Fibroblast of lung (primary cell): ENCODE measurements at regions not wholly inside any gene's neighbourhood (a gene's known extent, or its start where the extent isn't known, plus 50 kb on each side); places are given as distances from the start of the nearest gene placed in this dataset.

Experiments used
- DNase-seq, 2 donors: peaks; one replicate each; pipeline versions ENCODE4 v3.0.0 to v3.0.0-alpha.2; 2010; ENCODE audit warnings: low read depth in 2 of 2
- H2AFZ ChIP-seq: 2 replicates; pipeline ENCODE4 v1.5.1; 2012; ENCODE audit warnings: low read length, control low read depth, inconsistent platforms
- H3K27ac ChIP-seq: 2 replicates; pipeline ENCODE4 v1.5.1; 2011; ENCODE audit warnings: low read length, control low read depth; ENCODE audit not compliant: insufficient read depth
- H3K27me3 ChIP-seq: 2 replicates; pipeline ENCODE4 v1.5.1; 2011; ENCODE audit warnings: mild to moderate bottlenecking, low read length; ENCODE audit not compliant: control insufficient read depth, insufficient read depth
- H3K36me3 ChIP-seq: 2 replicates; pipeline ENCODE4 v1.5.1; 2011; ENCODE audit warnings: low read length; ENCODE audit not compliant: control insufficient read depth, insufficient read depth
- H3K4me1 ChIP-seq: 2 replicates; pipeline ENCODE4 v1.5.1; 2011; ENCODE audit warnings: low read length; ENCODE audit not compliant: control insufficient read depth, insufficient read depth; ENCODE audit errors: extremely low read depth
- H3K4me2 ChIP-seq: 2 replicates; pipeline ENCODE4 v1.5.1; 2011; ENCODE audit warnings: low read length, control low read depth; ENCODE audit not compliant: insufficient read depth; ENCODE audit errors: extremely low read depth
- H3K4me3 ChIP-seq, 4 experiments: fragments of 200-600 bp in 1 of 4; sonication (generic) in 1 of 4; replicated peaks in 1 of 4; 2 replicates each; pipeline ENCODE4 v1.5.1; 2011 to 2016; ENCODE audit warnings: low read length in 4 of 4, low read depth in 3 of 4, mild to moderate bottlenecking in 3 of 4, control low read depth in 2 of 4, inconsistent platforms in 1 of 4, mixed read lengths in 1 of 4; ENCODE audit not compliant: insufficient read depth in 1 of 4; ENCODE audit errors: control extremely low read depth in 1 of 4
- H3K79me2 ChIP-seq: 2 replicates; pipeline ENCODE4 v1.5.1; 2012; ENCODE audit warnings: mild to moderate bottlenecking, low read length, inconsistent platforms; ENCODE audit not compliant: control insufficient read depth, insufficient read depth
- H3K9ac ChIP-seq: 2 replicates; pipeline ENCODE4 v1.5.1; 2011; ENCODE audit warnings: mild to moderate bottlenecking, low read length, control low read depth; ENCODE audit not compliant: insufficient read depth
- H3K9me3 ChIP-seq: 2 replicates; pipeline ENCODE4 v1.5.1; 2012; ENCODE audit warnings: low read depth, low read length; ENCODE audit not compliant: control insufficient read depth, insufficient read depth
- H4K20me1 ChIP-seq: 2 replicates; pipeline ENCODE4 v1.5.1; 2011; ENCODE audit warnings: low read length; ENCODE audit not compliant: control insufficient read depth, insufficient read depth; ENCODE audit errors: extremely low read depth
- EZH2 ChIP-seq: IDR thresholded peaks from 2 replicates; pipeline ENCODE4 v1.5.1; 2012; ENCODE audit warnings: low read length, control low read depth, mild to moderate bottlenecking; ENCODE audit errors: missing control alignments
- TF ChIP-seq, protein P1 (sequence below), 2 donors: IDR thresholded peaks in 1 of 2; conservative IDR thresholded peaks in 1 of 2; 1 replicate in 1 of 2; 2 replicates in 1 of 2; pipeline ENCODE4 v1.5.1; 2011 to 2012; ENCODE audit warnings: low read length in 2 of 2, control low read depth in 1 of 2, inconsistent platforms in 1 of 2, low read depth in 1 of 2, mild to moderate bottlenecking in 1 of 2

DNA sequence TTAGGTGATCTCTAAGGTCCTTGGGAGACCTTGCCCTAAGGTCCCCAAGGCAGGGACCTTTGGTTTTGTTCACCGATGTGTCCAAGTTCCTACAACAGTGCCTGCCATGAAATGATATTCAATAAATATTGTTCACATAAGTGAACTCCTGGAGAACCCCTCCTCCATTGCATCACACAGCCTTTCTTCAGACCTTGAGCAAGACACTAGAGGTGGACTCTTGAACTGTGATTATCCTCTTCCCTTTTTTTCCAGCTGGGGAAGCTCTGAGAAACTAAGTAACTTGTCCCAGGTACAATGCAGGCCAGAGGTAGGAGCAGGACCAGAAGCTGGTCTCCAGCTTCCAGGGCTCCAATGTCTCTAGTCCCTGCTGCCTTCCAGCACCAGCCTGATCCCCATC lies 76.6 kb upstream of the LMO1 start:
- Histone ChIP-seq H3K79me2 (no peaks in the 10 kb centered on the region), H3K4me1 (no peaks in the 10 kb centered on the region), H3K27ac (no peak overlapping the region), H3K36me3 (no peaks in the 10 kb centered on the region), H3K9me3 (no peaks in the 10 kb centered on the region), H4K20me1 (no peaks in the 10 kb centered on the region), H3K9ac (no peak overlapping the region), H3K4me2 (no peak overlapping the region), H3K4me3 (no peak overlapping the region), H2AFZ (no peak overlapping the region), H3K27me3 (no peaks in the 10 kb centered on the region)
- DNase-seq = no peak
- TF ChIP-seq, protein P1, sequence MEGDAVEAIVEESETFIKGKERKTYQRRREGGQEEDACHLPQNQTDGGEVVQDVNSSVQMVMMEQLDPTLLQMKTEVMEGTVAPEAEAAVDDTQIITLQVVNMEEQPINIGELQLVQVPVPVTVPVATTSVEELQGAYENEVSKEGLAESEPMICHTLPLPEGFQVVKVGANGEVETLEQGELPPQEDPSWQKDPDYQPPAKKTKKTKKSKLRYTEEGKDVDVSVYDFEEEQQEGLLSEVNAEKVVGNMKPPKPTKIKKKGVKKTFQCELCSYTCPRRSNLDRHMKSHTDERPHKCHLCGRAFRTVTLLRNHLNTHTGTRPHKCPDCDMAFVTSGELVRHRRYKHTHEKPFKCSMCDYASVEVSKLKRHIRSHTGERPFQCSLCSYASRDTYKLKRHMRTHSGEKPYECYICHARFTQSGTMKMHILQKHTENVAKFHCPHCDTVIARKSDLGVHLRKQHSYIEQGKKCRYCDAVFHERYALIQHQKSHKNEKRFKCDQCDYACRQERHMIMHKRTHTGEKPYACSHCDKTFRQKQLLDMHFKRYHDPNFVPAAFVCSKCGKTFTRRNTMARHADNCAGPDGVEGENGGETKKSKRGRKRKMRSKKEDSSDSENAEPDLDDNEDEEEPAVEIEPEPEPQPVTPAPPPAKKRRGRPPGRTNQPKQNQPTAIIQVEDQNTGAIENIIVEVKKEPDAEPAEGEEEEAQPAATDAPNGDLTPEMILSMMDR (conservative IDR thresholded peaks at IDR 0.05 in 1 of 2, IDR thresholded peaks at IDR 0.05 in 1 of 2; ENCODE audit: low read depth in 1 of 2, low read length in 2 of 2) = no peak
- no peak for TF ChIP-seq EZH2

DNA sequence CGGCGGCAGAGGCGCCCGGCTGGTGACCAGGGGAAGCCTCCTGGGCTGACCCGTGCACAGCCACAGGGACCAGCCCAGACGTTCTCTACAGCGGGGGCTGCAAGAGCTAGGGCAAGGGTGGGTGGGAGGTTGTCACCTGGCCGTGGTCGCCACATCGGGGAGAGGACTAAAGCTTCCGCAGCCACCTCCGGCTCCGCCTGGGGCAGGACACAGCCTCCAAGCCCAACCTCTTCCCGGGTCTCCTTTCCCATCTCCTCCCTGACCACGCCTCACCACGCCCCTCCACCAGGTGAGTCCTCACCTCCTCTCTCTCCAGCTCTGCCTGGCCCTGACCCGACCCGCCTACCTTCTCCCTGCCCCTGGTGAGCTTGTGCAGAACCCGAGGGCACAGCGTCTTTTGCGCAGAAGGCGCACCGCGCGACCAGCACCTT lies 75.9 kb upstream of the LMO1 start:
- Histone ChIP-seq H3K4me3 (no peak overlapping the region), H3K27ac (no peak overlapping the region), H3K4me2 (no peak overlapping the region), H3K79me2 (no peaks in the 10 kb centered on the region), H3K27me3 (no peaks in the 10 kb centered on the region), H2AFZ (no peak overlapping the region), H4K20me1 (no peaks in the 10 kb centered on the region), H3K9ac (no peak overlapping the region), H3K36me3 (no peaks in the 10 kb centered on the region), H3K9me3 (no peaks in the 10 kb centered on the region), H3K4me1 (no peaks in the 10 kb centered on the region)
- no peak for DNase-seq
- TF ChIP-seq, protein P1 (conservative IDR thresholded peaks at IDR 0.05 in 1 of 2, IDR thresholded peaks at IDR 0.05 in 1 of 2; ENCODE audit: low read depth in 1 of 2, low read length in 2 of 2) = no peak
- TF ChIP-seq EZH2 = no peak

DNA sequence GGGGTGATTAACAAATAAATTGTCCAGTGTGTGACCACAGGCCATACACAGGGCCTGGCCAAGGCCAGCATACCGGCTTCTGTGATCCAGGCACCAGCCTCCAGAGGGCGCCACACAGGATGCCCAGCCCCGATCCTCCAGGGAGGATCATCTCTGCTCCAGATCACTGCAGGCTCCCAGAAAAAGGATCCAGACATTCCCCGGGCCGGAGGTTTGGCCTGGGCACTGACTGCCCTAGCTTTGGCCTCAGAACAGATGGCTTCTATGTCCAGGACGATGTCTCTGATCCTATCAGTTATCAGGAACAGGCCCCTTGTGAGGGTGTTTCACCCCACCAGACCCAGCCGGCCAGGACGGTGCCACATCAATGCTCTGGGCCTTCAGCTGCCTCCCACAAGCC lies 74.5 kb upstream of the LMO1 start:
- H3K79me2 ChIP-seq = no peaks in the 10 kb centered on the region
- no peak for TF ChIP-seq EZH2
- TF ChIP-seq, protein P1 (conservative IDR thresholded peaks at IDR 0.05 in 1 of 2, IDR thresholded peaks at IDR 0.05 in 1 of 2; ENCODE audit: low read depth in 1 of 2, low read length in 2 of 2) = peak; percentile 56 to 78
- no peaks in the 10 kb centered on the region for H4K20me1 ChIP-seq
- H3K27me3 ChIP-seq = no peaks in the 10 kb centered on the region
- no peak overlapping the region for H2AFZ ChIP-seq
- H3K9me3 ChIP-seq = no peaks in the 10 kb centered on the region
- H3K4me2 ChIP-seq = no peak overlapping the region
- DNase-seq = peak in 1 of 2 donors; percentile 19
- no peaks in the 10 kb centered on the region for H3K4me1 ChIP-seq
- H3K27ac ChIP-seq = no peak overlapping the region
- H3K9ac ChIP-seq = no peak overlapping the region
- no peaks in the 10 kb centered on the region for H3K36me3 ChIP-seq
- H3K4me3 ChIP-seq = no peak overlapping the region
